Skin of body (tissue), 1 donor: ENCODE measurements at regions not wholly inside any gene's neighbourhood (a gene's known extent, or its start where the extent isn't known, plus 50 kb on each side); places are given as distances from the start of the nearest gene placed in this dataset.
A peak's percentile ranks its signal among the peaks of the same experiment; 100 is the strongest.
"Not testable (repeated sequence)": the region's sequence is repeated elsewhere in the genome, so short reads cannot be mapped to it uniquely, and the experiment has no call there.

Experiments used
- DNase-seq: peaks from one replicate; lab custom pipeline; 2025; lab: John Stamatoyannopoulos, UW

DNA sequence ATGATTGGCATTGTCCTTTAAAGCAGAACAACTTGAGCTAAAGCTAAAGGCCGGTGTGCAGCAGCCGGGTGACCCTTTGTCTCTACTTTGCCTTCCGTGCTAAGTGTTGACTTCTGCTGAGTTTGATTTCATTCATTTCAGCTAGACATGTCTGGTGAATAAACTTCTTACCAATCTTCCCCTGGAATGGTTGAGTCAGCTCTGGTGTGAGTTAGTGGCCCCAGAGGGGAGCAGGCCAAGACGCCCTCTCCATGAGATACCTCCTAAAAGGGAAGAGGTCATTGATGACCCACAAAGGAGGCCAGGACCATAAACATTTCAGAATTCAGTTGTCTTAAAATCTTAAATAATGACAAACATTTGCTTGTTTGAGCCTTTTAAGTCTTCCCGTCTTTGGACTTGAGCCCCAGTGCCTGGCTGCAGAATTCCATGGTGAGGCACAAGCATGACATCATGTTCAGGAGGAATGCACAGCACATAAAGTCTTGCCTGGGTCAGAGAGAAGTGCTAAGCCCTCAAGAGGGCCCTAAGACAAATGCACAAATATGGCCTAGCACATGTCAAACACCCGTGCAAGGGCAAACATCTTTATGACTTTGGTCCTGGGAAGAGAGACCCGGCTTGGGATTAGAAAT is 96.3 kb upstream of the NEDD9 start:
- DNase-seq: peak; percentile 40

DNA sequence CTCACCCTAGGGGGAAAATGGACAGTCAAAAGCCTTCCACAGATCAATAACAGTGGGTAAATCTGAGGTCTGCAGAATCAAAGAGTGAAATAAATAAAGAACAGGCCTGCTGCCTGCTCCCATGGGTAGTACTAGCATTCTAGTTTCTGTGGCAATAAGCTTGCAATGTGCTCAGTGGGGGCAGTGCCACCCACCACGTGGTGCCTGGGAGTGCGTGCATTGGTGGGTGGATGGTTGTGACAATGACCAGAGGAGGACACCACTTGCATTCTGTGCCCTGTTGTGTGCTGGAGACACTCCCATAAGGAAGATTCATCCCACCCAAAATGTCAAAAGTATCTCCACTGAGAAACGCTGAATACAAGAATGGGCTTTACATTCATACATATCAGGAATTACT is 95.5 kb upstream of the NEDD9 start:
- DNase-seq: no peak

DNA sequence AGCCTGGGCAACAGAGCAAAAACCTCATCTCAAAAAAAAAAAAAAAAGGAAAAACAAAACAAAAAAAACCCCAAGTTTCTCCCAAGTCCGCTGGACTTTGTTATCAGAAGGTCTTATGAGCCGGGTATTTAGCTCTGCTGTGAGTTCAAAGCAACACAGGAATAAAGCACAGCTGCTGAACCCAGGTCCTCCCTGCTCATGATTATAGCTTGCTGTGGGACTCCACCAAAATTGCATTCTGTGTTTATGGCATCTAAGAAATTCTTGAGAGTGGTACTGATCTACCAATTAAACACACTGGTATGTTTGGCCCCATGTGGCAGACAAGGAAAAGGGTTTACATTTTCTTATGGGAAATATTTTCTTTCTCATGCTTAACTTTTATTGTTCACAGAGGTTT is 93.6 kb upstream of the NEDD9 start:
- no peak for DNase-seq

DNA sequence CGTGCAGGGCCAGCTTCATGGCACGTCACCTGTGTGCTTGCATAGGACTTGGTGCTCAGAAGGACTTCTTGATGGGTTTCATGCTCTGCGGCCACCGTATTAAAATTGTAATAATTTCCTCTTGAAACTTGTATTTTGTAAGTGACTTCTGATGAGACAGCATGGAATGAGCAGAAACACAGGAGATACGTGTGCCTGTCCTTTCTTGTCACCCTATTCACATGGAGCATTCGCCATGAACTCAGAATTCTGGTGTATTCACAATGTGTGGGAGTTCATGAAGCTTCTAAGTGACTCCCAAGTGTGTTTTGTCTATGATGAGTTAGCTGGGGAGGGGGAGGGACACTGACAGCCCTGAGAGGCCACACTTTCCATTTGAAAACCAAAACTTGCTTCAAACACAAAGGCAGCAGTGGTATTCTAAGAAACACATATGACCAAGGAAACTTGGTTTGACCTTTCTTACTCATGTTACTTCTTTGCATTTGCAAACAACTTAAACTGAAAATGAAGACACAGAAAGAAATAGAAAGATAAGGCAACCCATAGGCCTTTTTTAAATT is 92.1 kb upstream of the NEDD9 start:
- no peak for DNase-seq

DNA sequence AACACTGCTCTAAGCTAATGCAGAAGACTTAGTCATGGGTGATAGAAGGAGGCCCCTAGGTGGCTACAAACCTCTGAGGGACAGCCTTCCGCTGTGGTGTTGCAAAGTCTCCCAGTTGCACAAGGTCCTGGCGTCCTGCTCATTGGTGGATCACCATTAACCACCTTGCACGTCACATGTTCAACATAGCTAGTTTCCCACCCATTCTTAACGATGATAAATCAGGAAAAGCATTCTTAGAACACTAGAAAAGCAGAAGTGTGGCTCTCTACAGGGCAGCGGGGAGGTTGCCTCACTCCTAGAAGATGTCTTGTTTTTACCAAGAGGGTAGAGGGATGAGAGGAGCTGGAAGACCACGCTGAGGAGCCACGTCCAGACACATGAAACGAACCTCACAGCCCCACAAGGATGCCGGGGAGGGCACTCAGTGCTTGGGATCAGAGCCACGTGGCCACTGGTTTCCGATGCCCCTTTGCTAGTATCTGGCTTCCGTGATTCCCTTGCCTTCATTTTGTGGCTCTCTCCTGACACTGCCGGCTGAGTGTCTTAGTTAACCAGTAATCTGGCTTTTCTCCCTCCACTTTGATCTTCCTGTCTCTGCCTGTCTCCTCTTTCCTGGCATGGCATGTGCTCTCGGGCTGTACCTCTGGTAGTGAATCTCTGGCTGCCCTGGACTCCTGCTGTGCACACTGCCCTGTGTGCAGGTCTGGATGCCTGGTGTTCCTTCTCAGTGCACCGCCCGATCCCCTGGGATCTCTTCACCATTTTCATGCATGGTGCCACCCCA is 91.4 kb upstream of the NEDD9 start:
- DNase-seq: no peak

DNA sequence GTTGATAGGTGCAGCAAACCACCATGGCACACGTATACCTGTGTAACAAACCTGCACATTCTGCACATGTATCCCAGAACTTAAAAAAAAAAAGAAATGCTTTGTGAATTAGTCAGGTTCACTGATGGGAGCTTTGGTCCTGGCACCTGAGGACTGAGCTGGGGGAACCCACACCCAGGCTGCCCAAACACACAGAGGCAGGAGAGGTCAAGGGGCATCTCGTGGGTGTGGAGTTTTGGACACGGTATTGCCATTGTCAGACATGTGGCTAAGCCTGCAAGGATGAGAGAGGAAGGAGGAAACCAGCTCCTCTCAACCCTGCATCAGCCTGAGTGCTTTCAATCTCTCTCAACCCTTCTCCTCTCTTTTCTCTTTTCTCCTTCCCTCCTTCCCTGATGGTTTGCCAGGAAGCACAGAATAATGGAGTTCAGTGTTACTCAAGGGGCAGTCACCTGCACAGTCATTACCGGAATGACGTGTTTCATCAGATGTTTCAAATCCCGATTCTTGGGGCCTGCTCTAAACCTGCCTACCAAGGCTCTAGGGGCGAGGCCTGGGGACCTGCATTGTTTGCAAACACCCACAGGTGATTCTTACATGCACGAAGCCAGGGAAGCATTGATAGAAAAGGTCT is 89.9 kb upstream of the NEDD9 start:
- DNase-seq: no peak

DNA sequence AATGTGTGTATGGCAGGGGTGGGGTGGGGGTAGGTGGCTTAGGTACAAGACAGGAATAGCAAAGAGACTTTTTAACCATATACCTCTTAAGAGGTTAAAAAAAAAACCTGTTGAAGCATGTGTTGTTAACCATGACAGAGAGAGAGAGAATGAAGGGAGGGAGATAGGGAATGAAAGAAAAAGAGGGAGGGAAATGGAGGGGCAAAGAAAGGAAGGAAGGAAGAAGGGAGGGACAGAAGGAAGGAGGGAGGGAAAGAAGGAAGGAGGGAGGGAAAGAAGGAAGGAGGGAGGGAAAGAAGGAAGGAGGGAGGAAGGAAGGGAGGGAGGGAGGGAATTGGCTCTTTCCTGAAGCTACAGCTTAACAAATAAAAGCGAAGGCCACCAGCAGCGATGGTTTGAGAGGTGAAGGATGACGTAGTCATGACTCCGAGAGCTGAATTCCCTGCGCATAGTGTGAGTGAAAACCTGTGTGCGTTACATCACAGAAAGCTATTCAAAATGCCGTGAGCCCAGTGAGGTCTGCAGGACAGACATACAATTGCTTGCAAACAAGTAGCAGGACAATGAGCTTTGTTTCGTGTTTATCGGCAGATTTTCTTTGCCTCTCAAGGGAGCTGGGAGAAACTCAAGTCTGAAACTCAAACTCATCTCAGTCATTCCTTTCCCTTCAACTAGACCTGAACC is 88.6 kb upstream of the NEDD9 start:
- DNase-seq: peak; percentile 62

DNA sequence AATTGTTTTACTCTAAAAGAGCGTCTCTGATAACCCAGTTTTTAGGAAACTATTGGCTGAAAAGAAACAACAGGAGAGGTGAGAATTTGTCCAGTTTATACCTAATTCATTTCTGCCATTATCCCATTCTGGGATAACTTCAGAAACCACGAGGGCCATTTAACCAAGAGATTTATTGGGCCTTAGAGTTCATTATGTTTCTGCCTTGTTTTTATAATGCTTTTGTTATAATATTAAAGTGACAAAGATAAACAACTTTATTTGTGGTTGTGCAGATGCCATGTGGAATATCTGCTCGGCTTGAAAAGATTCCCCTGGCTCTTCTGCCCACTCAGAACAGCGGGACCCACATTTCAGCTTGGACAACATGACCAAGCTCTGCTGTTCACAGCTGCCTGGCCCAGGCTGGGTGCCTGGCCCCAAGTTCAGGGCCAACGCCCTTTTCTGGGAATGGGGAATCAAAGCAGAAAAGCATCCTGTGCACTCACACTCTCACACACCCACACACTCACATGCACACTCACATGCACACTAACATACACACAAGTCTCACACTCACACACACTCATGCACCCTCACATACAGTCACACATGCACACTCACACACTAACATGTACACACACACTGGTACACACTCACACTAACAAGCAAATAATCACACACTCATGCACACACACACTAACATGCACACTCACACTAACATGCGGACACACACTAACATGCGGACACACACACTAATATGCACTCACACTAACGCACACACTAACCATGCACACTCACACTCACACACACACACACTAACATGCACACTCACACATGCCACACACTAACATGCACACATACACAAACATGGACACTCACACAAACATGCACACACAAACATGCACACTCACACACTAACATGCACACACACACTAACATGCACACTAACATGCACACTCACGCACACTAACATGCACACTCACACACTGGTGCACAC is 86.7 kb upstream of the NEDD9 start:
- no peak for DNase-seq

DNA sequence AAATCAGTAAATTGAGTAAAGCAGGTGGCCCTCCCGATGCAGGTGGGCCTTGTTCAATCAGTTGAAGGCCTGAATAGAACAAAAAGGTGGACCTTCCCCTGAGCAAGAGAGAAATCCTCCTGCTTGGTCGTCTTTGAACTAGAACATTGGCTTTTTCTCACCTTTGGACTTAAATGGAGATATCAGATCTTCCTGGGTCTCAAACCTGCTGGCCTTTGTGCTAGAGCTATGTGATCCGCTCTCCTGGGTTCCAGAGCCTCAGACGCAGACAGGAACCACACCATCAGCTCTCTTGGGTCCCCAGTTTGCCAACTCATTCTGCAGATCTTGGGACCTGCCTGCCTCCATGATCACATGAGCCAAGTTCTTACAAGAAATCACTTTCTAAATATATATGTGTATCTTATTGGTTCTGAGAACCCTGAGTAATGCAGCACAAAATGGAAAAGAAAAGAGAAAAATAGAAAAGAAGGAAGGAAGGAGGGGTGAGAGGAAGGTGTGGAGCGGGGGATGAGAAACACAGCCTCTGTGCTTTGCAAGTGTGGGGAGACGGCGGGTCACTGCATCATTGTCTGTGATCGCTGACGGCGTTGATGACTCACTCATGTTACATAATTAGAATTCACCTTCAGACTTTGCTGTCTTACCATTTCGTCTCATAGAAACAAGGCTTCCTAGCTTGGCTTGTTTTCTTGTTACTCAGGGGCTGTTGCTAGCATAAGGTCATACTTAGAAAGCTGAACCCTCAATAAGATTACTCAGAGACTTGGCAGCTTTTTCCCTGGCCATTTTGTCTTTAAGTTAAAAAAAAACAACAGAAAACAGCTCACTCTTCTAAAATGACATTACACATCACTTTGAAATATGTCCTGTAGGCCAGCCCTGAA is 85.7 kb upstream of the NEDD9 start:
- DNase-seq: peak; percentile 89

DNA sequence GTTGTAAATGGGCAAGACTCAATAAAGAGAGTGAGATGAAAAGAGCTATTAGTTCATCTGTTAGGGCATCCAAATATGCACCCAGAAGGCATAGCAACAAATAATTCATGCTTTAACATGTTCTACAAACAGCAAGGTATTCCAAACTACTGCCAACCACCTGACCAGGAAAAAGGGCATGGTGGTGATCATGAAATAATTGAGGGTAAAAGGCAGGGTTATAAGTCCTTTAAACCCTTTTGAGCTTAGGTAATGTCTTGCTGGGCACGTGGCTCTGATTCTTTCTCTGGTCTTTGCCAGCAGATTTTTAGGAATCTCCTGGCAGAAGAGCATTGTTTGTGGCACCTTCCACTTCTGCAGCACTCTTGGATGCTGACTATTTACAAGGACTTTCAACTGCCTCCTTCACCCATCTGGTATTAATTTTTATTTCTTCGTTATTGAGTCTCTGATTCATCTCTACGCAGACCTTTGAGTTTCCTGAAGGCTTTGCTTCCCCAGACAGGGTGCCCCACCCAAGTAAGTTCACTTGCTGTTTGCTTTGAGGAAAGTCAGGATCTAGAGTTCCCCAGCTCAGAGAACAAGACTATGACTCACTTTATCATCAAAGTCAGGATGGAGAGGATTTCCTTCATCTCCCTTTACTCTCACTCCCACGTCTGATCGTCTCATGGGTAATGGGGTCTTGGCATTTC is 83.4 kb upstream of the NEDD9 start:
- no peak for DNase-seq

DNA sequence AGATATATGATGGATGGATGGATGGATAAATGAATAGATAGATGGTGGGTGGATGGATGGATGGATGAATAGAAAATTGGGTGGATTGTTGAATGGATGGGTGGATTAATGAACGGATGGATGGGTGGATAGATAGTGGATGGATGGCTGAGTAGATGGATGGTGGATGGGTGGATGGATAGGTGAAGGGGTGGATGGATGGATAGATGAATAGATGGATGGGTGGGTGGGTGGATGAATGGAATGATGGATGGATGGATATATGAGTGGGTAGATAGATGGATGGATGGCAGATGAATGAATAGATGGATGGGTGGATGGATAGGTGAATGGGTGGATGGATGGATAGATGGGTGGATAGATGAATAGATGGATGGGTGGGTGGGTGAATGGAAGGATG is 80.7 kb upstream of the NEDD9 start:
- no peak for DNase-seq

DNA sequence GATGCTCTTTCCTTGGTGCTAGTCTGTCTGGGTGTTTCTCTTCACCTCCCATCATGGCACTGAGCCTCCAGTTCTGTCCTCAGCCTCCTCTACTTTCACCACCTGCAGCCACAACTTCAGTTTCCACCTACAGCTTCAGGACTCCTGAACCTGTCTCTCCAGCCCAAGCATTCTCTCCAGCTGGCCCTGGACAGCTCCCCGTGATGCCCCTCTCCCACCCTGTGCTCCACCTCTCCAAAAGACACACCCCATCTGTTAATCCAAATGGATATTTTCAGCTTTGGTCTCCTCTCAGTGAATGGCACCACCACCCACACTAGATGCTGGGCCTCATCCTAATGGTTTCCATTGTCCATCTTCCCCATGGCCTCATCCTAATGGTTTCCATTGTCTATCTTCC is 79.5 kb upstream of the NEDD9 start:
- no peak for DNase-seq

DNA sequence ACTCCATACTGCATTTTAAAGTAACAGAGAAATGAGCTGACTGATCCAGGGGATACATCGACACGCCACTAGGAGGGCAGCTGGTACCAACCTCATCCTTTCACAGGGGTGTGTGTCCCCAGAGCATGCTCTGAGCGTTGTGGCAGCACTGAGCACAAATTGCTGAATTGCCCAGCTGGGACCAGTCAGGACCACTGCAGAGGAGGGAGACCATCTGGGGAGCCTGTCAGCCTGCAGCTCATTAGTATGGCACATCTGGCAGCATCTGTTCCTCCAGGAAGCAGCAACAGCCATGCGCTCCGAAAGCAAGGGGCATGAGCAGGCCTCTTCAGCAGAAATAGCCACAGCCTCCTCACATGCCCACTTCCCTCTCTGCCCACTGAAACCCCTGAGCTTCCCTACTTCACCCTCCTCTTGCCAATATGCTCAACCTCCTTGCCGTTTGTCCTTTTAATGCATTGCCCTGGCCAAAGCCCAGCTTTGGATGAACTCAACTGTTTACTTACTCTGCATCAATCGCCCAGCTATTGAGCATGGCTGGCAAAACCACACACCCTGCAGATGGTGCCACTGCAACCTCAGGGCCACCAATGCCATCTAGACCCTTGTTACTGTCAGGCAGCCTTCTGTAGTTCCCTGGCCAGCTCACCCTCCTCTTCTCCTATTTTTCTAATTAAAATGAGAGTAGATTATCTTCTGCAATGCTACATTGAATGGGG is 77.6 kb upstream of the NEDD9 start:
- peak; percentile 59 for DNase-seq

DNA sequence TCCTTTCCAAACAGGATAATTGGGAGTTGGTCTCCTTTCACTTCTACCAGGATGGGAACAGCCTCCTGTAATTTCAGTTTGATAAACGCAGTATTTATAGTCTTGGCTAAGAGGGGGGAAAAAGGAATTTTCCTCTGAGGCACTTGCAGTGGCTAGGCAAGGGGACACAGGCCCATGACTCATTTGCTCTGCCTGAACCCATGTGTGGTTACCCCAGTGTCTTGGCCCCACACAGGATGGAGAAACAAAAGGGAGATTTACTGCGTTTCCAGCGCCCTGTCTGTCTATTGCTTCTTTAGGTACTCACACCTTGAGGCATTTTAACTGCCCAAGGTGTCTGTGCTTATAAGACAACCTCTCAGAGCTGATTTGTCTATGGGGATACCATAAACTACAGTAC is 74.8 kb upstream of the NEDD9 start:
- DNase-seq: no peak

DNA sequence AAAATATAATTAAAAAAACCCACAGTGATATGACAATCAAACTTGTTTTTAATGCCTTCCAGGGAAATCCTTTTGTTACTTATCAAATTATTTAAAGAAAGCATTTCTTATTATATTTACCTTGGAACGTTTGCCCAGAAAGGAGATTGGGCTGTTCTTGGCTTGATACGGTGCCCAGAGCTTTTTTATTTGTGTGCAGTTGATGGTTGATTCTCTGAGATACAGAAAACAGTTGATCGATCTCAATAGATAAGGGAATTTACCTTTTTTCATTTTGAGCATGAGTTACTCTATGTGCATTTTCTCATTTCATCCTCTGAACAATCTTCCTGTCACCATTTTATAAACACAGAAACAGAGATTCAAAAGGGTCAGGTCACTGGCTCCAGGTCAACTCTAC is 72.5 kb upstream of the NEDD9 start:
- no peak for DNase-seq

DNA sequence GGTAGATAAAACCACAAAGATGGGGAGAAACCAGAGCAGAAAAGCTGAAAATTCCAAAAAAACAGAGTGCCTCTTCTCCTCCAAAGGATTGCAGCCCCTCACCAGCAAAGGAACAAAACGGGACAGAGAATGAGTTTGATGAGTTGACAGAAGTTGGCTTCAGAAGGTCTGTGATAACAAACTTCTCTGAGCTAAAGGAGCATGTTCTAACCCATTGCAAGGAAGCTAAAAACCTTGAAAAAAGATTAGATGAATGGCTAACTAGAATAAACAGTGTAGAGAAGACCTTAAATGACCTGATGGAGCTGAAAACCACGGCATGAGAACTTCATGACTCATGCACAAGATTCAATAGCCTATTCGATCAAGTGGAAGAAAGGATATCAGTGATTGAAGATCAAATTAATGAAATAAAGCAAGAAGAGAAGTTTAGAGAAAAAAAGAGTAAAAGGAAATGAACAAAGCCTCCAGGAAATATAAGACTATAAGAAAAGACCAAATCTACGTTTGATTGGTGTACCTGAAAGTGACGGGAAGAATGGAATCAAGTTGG is 67.5 kb upstream of the NEDD9 start:
- not testable (repeated sequence) for DNase-seq

DNA sequence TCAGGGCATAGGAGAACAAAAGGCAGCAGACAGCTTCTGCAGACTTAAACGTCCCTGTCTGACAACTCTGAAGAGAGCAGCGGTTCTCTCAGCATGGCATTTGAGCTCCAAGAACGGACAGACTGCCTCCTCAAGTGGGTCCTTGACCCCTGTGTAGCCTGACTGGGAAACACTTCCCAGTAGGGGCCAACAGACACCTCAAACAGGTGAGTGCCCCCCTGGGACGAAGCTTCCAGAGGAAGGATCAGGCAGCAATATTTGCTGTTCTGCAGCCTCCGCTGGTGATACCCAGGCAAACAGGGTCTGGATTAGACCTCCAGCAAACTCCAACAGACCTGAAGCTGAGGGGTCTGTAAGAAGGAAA is 66.9 kb upstream of the NEDD9 start:
- DNase-seq: not testable (repeated sequence)
